AG04450 (cell line): ENCODE measurements at regions not wholly inside any gene's neighbourhood (a gene's known extent, or its start where the extent isn't known, plus 50 kb on each side); places are given as distances from the start of the nearest gene placed in this dataset.

Experiments used
- CTCF ChIA-PET: fragments of 300-600, 350-600 bp; formaldehyde crosslinking; extraction: SDS; loops from one replicate; lab custom pipeline; 2022; ENCODE audit warnings: antibody characterized with exemption, inconsistent platforms; lab: Charles Lee
- POLR2A ChIA-PET: fragments of 350-600 bp; formaldehyde crosslinking; extraction: SDS; loops from one replicate; lab custom pipeline; 2021; ENCODE audit warnings: antibody characterized with exemption, inconsistent platforms; lab: Yijun Ruan, JAX
- DNase-seq: peaks from one replicate; pipeline ENCODE4 v3.0.0-alpha.2; 2011; ENCODE audit warnings: low read depth, low spot score
- H3K27ac ChIP-seq: one replicate; pipeline ENCODE4 v1.5.1; 2012; ENCODE audit warnings: low read depth, low read length, control low read depth
- H3K27me3 ChIP-seq: one replicate; pipeline ENCODE4 v1.6.0; 2012; ENCODE audit warnings: low read length; ENCODE audit not compliant: control insufficient read depth, insufficient read depth
- H3K4me3 ChIP-seq: 2 replicates; pipeline ENCODE4 v1.5.1; 2011; ENCODE audit warnings: mild to moderate bottlenecking, low read depth, low read length, control low read depth
- H3K9me3 ChIP-seq: 2 replicates; pipeline ENCODE4 v1.5.1; 2012; ENCODE audit warnings: low read length; ENCODE audit not compliant: control insufficient read depth, insufficient read depth
- CTCF ChIP-seq: IDR thresholded peaks from 2 replicates; pipeline ENCODE4 v1.5.1; 2011; ENCODE audit warnings: low read depth, low read length, control low read depth, inconsistent platforms

DNA sequence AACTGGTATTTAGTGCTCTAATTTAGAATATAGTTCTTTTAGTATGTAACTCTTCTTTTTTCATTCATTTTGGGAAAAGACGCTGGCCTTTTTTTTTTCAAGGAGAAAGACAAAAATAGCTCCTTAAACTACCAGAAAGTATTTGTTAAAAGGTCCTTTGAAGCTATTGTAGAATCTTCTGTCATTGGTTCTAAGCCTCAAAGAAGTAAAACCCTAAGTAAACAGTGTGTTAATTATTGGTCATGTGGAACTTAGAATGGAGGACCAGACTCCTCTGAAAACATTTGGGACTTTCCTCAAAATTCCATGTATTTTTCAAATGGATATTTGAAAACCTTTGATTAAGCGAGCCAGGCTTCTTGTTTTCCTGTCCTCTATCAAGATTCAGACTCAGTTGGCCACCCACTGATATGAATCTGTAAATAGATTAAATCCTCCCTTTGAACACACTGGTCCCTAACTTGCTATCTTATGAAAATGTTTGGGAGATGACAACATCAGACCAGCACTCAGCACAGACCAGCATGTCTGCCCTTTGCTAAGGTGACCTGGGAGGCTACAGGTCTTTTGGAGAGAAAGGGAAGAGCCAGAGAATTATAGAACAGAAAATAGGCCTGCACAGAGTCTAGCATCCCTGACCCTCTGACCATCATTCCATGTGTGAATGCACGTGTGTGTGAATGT lies 120.3 kb upstream of the GATA6 start:
- H3K9me3 ChIP-seq = no peaks in the 10 kb centered on the region

GRCh38 chr18:22052405-22053105 lies 116.8 kb upstream of the GATA6 start:
- Histone ChIP-seq H3K9me3 (no peaks in the 10 kb centered on the region), H3K4me3 (no peak overlapping the region), H3K27me3 (peaks cover 2% of the 10 kb centered on the region), H3K27ac (no peak overlapping the region)
- CTCF ChIA-PET = no interaction called here
- no peak for TF ChIP-seq CTCF
- POLR2A ChIA-PET = no interaction called here
- DNase-seq = no peak

More for the DNA sequence above, 120.3 kb upstream of the GATA6 start:
- DNase-seq = no peak
- H3K27ac ChIP-seq = no peak overlapping the region
- ChIA-PET POLR2A (interaction anchor here (0.7 kb wide), 1 partner anchor 111 kb away, joined by 3 read pairs; no protein-coding TSS in a partner anchor), CTCF (no interaction called here)
- H3K4me3 ChIP-seq = no peak overlapping the region
- TF ChIP-seq CTCF = no peak
- H3K27me3 ChIP-seq = peaks cover 10% of the 10 kb centered on the region

- ChIA-PET POLR2A (no interaction called here), CTCF (no interaction called here)
- H3K27ac ChIP-seq = no peak overlapping the region
- no peak overlapping the region for H3K4me3 ChIP-seq
- no peaks in the 10 kb centered on the region for H3K9me3 ChIP-seq
- H3K27me3 ChIP-seq = peaks cover 4% of the 10 kb centered on the region
- DNase-seq = no peak
- no peak for TF ChIP-seq CTCF
These were observed 113.7 kb upstream of the GATA6 start for GRCh38 chr18:22055466-22056238.

- no peak for DNase-seq
- ChIA-PET CTCF (no interaction called here), POLR2A (no interaction called here)
- Histone ChIP-seq H3K27ac (no peak overlapping the region), H3K27me3 (peaks cover 5% of the 10 kb centered on the region), H3K4me3 (no peak overlapping the region), H3K9me3 (no peaks in the 10 kb centered on the region)
- no peak for TF ChIP-seq CTCF
These were observed 112.4 kb upstream of the GATA6 start for GRCh38 chr18:22056950-22057349.
